ENCODE measurements at regions not wholly inside any gene's neighbourhood (a gene's known extent, or its start where the extent isn't known, plus 50 kb on each side); places are given as distances from the start of the nearest gene placed in this dataset.
"Not testable (repeated sequence)": the region's sequence is repeated elsewhere in the genome, so short reads cannot be mapped to it uniquely, and the experiment has no call there.

DNA sequence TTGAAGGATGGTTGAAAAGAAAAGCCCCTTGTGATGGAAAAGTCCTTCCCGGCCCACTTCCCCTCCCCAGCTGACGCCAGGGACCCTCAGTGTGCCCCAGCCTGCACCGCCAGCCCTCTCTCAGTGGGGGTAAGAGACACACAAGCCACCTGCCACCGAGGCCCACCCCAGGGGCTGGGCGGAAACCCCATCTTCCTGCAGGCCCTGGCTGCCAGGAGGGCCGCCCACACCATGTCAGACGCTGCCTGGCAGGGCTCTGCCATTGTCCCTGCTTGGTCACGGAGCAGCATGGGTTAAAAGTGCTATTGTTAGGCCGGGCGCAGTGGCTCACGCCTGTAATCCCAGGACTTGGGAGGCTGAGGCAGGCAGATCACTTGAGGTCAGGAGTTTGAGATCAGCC, 142.0 kb upstream of the ZNF469 start:
- TF ChIP-seq, protein P1, sequence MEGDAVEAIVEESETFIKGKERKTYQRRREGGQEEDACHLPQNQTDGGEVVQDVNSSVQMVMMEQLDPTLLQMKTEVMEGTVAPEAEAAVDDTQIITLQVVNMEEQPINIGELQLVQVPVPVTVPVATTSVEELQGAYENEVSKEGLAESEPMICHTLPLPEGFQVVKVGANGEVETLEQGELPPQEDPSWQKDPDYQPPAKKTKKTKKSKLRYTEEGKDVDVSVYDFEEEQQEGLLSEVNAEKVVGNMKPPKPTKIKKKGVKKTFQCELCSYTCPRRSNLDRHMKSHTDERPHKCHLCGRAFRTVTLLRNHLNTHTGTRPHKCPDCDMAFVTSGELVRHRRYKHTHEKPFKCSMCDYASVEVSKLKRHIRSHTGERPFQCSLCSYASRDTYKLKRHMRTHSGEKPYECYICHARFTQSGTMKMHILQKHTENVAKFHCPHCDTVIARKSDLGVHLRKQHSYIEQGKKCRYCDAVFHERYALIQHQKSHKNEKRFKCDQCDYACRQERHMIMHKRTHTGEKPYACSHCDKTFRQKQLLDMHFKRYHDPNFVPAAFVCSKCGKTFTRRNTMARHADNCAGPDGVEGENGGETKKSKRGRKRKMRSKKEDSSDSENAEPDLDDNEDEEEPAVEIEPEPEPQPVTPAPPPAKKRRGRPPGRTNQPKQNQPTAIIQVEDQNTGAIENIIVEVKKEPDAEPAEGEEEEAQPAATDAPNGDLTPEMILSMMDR (IDR thresholded peaks at IDR 0.05; ENCODE audit: low read length): not testable (repeated sequence)
- TF ChIP-seq EZH2 (IDR thresholded peaks at IDR 0.05; ENCODE audit: borderline replicate concordance, low read length): not testable (repeated sequence)

Measured in OCI-LY1 (cell line).